ENCODE measurements at regions not wholly inside any gene's neighbourhood (a gene's known extent, or its start where the extent isn't known, plus 50 kb on each side); places are given as distances from the start of the nearest gene placed in this dataset.
"Not testable (repeated sequence)": the region's sequence is repeated elsewhere in the genome, so short reads cannot be mapped to it uniquely, and the experiment has no call there.

DNA sequence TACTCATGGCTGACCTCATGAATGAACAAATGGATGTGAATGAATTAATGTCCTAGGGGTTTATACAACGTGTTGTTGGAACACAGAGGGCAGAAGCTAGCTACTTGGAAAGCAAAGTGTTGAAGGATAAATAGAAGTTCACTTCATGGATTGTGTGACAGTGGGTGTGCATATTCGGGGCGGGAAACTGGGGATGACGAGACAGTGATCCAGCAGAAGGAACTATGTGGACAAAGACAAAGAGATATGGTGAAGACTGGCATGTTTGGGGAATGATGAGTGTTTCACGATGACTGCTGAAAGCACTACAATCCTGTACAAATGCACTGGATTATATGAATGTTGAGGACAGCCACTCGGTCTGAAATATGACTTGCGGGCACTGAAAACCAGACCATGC is 250.5 kb upstream of the C16orf82 start:
- no peak for DNase-seq

DNA sequence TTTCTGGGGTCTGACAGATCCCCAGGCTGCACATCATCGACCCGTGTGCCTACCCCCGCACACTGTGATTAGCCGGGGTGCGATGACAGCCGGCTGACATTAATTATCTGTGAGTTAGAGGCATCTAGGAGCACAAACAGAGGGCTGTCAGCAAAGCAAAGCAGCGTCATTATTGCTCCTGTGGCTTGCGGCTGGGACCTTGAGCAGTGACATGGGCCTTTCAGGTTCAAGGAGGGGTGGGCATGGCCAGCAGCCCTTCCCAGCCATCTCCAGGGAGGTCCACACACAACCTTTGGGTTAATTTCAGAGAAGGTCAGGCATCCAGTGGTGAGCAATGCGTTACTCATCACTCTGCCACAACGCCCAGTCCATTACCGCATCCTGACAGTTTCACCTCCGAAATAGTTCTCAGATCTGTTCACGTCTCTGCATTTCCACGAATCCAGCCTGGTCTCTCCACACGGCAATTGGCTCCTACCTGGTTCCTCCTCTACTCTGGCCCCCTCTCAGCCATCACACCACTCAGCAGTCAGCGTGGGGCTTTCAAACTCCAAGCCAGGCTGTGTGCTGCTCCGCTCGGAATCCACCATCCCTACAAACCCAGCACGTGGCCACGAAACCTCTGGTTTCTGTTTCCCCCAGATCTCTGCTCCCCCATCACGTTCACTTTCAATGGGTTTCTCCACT is 249.7 kb upstream of the C16orf82 start:
- DNase-seq: no peak

GRCh38 chr16:26818393-26818792 is 248.3 kb upstream of the C16orf82 start:
- no peak for DNase-seq

DNA sequence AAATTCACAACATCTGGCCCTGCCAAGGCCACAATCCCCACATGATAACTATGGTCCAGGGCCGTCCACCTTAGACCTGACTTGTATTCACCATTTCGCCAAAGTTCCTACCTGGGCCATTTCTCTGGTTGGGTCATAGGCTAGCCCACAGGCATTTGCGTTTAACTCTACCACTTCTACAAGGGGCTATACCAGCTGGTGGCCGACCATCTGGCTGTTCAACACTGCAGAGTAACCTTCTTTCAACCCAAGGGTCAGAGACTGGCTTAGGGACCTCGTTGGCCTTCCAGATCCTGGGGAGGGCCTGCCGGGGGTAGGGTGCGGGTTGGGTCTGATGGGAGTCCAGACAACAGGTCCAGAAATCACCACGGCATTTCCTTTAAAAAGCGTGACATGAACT is 242.3 kb upstream of the C16orf82 start:
- DNase-seq: no peak

DNA sequence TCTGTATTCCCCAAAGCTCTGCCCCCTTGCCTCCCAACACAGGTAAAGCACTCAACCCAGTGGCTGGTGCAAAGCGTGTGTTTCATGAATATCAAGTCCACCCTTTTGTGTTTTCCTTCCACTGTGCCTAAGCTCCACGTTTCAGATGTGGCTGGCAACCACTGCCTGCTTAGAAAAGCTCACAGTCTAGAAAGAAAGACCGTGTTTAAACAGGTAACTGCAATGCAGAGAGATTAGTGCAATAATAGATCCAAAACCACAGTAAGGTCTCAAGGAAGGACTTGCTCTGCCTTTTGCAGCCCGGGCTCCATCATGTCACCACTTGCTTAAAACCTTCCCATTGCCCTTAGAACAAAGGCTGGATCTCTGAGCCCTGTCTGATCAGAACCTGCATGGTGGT is 240.2 kb upstream of the C16orf82 start:
- no peak for DNase-seq

DNA sequence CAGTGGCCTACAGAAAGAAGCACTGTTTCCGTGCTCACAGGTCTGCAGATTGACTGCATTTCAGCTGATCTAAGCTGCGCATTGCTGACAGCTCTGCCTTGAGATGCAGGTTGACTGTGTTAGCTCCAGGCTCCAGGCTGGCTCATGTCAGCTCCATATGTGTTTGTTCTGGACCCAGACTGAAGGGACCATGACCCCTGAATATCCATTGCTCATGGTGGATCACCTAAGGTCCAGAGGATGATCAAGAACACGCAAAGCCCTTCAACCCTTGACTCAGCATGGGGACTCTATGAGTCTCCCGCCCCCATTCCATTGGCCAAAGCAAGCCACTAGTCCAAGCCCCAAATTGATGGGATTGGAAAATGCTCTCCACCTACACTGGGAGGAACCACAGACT is 239.3 kb upstream of the C16orf82 start:
- DNase-seq: no peak

GRCh38 chr16:26830428-26831127 is 236.1 kb upstream of the C16orf82 start:
- DNase-seq: no peak

DNA sequence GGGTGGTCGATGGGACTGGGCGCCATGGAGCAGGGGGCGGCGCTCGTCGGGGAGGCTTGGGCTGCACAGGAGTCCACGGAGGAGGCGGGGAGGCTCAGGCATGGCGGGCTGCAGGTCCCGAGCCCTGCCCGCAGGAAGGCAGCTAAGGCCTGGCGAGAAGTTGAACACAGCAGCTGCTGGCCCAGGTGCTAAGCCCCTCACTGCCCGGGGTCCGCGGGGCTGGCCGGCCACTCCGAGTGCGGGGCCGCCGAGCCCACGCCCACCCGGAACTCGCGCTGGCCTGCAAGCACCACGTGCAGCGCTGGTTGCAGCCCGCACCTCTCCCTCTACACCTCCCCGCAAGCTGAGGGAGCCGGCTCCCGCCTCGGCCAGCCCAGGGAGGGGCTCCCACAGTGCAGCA is 230.6 kb upstream of the C16orf82 start:
- not testable (repeated sequence) for DNase-seq

- no peak for DNase-seq
Measured at GRCh38 chr16:26838931-26839330, 227.8 kb upstream of the C16orf82 start.

GRCh38 chr16:26840691-26841090 is 226.0 kb upstream of the C16orf82 start:
- no peak for DNase-seq

DNA sequence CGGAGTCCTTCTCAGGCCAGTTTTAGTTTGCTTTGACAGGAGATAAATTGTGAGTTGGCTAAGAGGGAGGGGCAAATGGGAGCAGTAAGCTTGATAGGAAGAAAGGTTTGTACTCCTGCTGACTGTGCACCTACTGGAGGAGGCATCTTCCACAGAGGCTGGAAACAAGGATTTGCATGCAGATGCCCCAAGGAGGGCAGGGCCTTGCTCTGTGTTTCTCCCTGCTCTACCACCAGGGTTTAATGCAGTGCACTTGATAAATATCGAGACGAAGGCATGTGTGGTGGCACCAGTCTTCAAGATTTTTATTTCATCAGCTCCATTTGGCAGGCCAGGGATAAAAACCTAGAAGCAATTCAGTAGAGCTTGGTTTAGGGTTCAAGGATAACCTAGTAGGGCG is 210.5 kb upstream of the C16orf82 start:
- DNase-seq: no peak

- no peak for DNase-seq
Measured at GRCh38 chr16:26856791-26857190, 209.9 kb upstream of the C16orf82 start.

DNA sequence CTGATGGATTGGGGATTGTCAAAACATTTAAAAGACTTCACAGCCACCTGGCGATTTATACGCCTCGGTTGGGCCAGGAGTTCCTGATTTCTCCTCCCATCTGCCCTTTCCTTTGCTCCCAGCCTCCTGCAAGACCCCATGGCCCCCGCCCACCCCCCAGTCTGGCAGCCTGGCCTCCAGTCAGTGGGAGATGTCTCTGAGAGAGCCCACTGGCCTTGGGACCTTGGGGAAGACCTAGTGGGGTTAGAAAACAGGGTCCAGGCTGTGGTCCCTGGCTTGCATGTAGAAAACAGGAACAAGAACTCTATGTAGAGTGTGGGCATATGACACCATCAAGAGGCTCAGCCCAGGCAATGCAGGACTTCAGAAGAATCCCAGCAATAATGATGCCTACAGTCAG is 209.4 kb upstream of the C16orf82 start:
- DNase-seq: no peak

DNA sequence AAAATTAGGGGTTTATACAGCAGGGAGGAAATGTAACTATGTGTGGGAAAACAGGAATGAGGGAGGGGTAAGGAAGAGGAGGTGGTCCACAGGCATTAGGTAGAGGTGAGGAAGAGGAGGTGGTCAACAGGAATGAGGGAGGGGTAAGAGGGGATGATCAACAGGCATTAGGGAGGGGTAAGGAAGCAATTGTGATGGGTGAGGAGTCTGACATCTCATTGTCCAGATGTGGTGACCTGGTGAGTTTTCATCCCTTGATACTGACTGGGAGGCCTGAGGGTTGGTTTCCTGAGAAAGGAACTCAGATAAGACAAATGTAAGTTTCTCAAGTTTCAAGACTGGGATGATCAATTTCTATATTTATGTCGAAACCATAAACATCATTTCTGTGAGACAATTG is 206.2 kb upstream of the C16orf82 start:
- no peak for DNase-seq

DNA sequence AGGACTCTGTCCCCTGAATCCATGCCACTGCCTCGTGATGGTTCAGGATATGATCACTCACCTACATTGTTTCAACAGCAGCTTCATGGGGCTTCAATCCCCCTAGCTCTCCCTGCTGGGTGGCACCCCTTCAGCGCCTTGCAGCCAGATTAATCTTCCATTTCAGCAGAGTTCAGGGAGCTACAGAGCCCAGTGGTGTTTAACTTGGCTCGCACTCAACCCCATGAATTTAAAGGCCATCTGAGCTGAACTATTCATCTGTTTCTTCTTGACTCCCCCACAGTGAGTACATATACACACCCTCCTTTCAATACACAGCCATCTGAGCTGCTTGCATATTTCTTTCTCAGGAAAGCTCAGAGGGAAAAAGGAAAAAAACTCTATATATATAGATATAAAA is 202.8 kb upstream of the C16orf82 start:
- no peak for DNase-seq

DNA sequence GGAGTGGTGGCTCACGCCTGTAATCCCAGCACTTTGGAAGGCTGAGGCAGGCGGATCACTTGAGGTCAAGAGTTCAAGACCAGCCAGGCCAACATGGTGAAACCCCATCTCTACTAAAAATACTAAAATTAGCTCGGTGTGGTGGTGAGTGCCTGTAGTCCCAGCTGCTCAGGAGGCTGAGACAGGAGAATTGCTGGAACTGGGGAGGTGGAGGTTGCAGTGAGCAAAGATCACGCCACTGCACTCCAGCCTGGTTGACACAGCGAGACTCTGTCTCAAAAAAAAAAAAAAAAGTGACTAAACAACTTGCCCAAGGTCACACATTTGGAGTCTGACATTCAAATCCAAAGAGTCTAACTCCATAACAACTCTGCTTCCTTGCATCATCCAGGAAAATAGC is 192.4 kb upstream of the C16orf82 start:
- not testable (repeated sequence) for DNase-seq

GRCh38 chr16:26877421-26877820 is 189.3 kb upstream of the C16orf82 start:
- no peak for DNase-seq

GRCh38 chr16:26885674-26886073 is 181.1 kb upstream of the C16orf82 start:
- DNase-seq: no peak

GRCh38 chr16:26889740-26890139 is 177.0 kb upstream of the C16orf82 start:
- no peak for DNase-seq

- DNase-seq: no peak
Measured at GRCh38 chr16:26898200-26898599, 168.5 kb upstream of the C16orf82 start.

DNA sequence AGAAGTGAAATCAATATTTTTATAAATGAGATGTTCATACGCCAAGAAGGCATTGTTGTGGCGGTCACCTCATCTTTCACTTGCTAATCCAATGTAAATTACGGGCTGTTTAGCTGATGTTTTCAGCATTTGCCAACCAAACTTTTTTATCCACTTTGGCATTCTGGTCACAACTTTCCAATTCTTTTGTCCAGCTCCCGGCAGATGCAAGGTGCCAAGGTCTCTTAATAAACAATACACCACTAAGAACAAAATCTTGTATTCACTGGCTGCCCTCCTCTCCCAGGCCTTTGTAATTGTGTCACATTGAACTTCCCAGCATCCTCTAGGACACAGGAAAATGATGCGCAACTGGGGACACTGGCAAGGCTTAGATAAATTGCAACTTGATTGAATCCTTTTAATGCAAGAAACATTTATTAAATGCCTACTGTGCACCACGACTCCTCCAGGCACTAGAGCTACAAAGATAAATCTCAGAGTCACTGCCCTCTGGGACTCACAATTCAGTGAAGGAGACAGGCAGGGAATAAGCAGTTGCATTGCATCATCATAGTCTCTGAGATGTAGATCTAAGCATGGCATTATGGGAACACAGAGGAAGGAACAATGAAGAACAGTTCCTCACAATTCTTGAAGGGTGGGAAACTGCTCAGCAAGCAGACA is 165.4 kb upstream of the C16orf82 start:
- DNase-seq: no peak

DNA sequence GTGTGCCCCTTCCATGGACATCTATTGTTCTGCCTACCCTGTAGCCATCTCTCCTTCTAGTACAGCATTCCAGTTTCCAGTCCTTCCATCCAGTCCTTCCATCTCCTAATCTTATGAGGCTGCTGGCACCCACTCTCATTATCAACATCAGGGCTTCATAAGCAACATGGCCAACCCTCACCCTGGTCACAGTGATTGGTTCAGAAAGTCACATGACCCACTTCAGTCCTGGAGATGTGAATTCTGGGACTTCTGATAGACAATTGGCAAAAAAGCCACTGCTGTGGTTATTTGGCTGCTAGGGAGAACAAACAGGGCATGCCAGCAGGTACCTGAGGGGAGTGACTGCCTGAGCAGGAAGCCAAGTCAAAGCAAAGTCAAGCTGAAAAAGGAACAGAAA is 164.7 kb upstream of the C16orf82 start:
- DNase-seq: no peak

- DNase-seq: no peak
Measured at GRCh38 chr16:26905336-26905735, 161.4 kb upstream of the C16orf82 start.

- DNase-seq: no peak
Measured at GRCh38 chr16:26909623-26910022, 157.1 kb upstream of the C16orf82 start.
